Heart right ventricle (tissue), 16 donors: ENCODE measurements at regions not wholly inside any gene's neighbourhood (a gene's known extent, or its start where the extent isn't known, plus 50 kb on each side); places are given as distances from the start of the nearest gene placed in this dataset.

Experiments
- ATAC-seq, 8 donors: fragments of 200-7000 bp; cut with Tn5 transposase; one replicate each; pipeline ENCODE4 v1.9.1; 2020; ENCODE audit warnings: mild to moderate bottlenecking in 8 of 8, moderate library complexity in 8 of 8, moderate number of reproducible peaks in 1 of 8
- DNase-seq, 2 donors: peaks; one replicate each; pipeline ENCODE4 v3.0.0-alpha.2; 2020
- H3K27ac ChIP-seq, 10 donors: fragments of 200-600 bp; sonication (generic) in 2 of 10; one replicate each; pipeline versions ENCODE4 v1.5.0 to v1.8.0; 2020 to 2022; ENCODE audit warnings: mild to moderate bottlenecking in 3 of 10
- H3K27me3 ChIP-seq, 7 donors: fragments of 200-600 bp; one replicate each; pipeline ENCODE4 v1.8.0; 2021 to 2022; ENCODE audit warnings: mild to moderate bottlenecking in 2 of 7
- H3K36me3 ChIP-seq, 9 donors: fragments of 200-600 bp; sonication (generic) in 1 of 9; one replicate each; pipeline versions ENCODE4 v1.5.0 to v1.8.0; 2020 to 2022; ENCODE audit warnings: mild to moderate bottlenecking in 2 of 9
- H3K4me1 ChIP-seq, 9 donors: fragments of 200-600 bp; sonication (generic) in 1 of 9; one replicate each; pipeline versions ENCODE4 v1.5.0 to v1.8.0; 2020 to 2022; ENCODE audit warnings: mild to moderate bottlenecking in 4 of 9
- H3K4me3 ChIP-seq, 10 donors: fragments of 200-600 bp; sonication (generic) in 2 of 10; one replicate each; pipeline versions ENCODE4 v1.5.0 to v1.8.0; 2020 to 2022; ENCODE audit warnings: mild to moderate bottlenecking in 7 of 10, moderate library complexity in 2 of 10
- H3K9me3 ChIP-seq, 11 donors: fragments of 200-600 bp in 10 of 11; sonication (generic) in 2 of 11; one replicate each; pipeline versions ENCODE4 v1.5.0 to v1.8.0; 2013 to 2022; ENCODE audit warnings: mild to moderate bottlenecking in 2 of 11, control low read depth in 1 of 11, moderate library complexity in 1 of 11
- CTCF ChIP-seq, 9 donors: fragments of 200-600 bp; sonication (generic) in 2 of 9; IDR thresholded peaks; one replicate each; pipeline versions ENCODE4 v1.5.0 to v1.8.0; 2021 to 2022; ENCODE audit warnings: antibody characterized with exemption in 9 of 9, mild to moderate bottlenecking in 5 of 9, moderate library complexity in 1 of 9
- WGBS, 2 donors: extraction: QIAGEN DNeasy Blood & Tissue Kit; methylation state at CpG; one replicate each; pipeline ENCODE4 v1.1.7; 2013; ENCODE audit warnings: inconsistent platforms in 1 of 2; 5-methylcytosine and 5-hydroxymethylcytosine counted together
- intact Hi-C, 10 donors: fragments of 100-400 bp; cut with DNase I; formaldehyde crosslinking; loops; one replicate each; pipeline versions ENCODE4 v1.11.1 to v1.14.2; 2022
- donor health status: Arrhythmogenic right ventricular cardiomyopathy.
- donor health status: ischemic (EF 13 %, LVEDD 7.1; RV severe dilation, severe dysfunction).
- donor health status: healthy with polysubstance abuse.
- donor health status: DM: no; HTN: yes; CAD: no.
- donor health status: DM: no; HTN: no; CAD: no.
- donor health status: ischemic (EF 25% LVEDD 6.9; RV normal size, moderate dysfunction).
- donor health status: ischemic (EF 25% LVEDD 5.7; RV mildly dilated, moderate dysfunction).
- donor health status: healthy.
- donor health status: DM: yes; HTN: yes; CAD: no.
- donor health status: Ischemic cardiomyopathy.
- donor health status: ischemic (EF 35%, LVEDD 5.7; RV mildly dilated, moderate dysfunction).
- donor health status: nonischemic (EF 11% LVEDD 7.7; RV severe dilation, severe dysfunction).
- donor health status: DM: yes; HTN: yes; CAD: no.
- donor health status: PGD.
- donor health status: ischemic (EF 29% LVEDD 5.4; RV normal size, mild dysfunction).
- donor health status: nonischemic (EF 23%, LVEDD 6.1; RV moderate dilation, normal function).

- ATAC-seq: peak in 1 of 8 donors; percentile 37
- no peak for DNase-seq
- Histone ChIP-seq H3K9me3 (peaks cover 0 to 2% (median 0%) of the 10 kb centered on the region in 11 donors), H3K4me3 (no peak overlapping the region), H3K27me3 (no peaks in the 10 kb centered on the region), H3K27ac (no peak overlapping the region), H3K36me3 (no peaks in the 10 kb centered on the region), H3K4me1 (no peaks in the 10 kb centered on the region)
- TF ChIP-seq CTCF (IDR thresholded peaks at IDR 0.05): no peak
- WGBS, 2 donors: 33 to 37% methylated on average over 4 of the region's 4 CpGs
- intact Hi-C loops: no loop called here
Measured at GRCh38 chr2:156147594-156148330, 184.8 kb downstream of the NR4A2 start.

- no peak for ATAC-seq
- 63 to 76% methylated on average over 3 of the region's 3 CpGs for WGBS, 2 donors
Measured at GRCh38 chr2:156145976-156146375, 186.5 kb downstream of the NR4A2 start.

GRCh38 chr2:156145469-156145868, 187.1 kb downstream of the NR4A2 start:
- no peak for TF ChIP-seq CTCF (IDR thresholded peaks at IDR 0.05)
- DNase-seq: no peak
- H3K9me3 ChIP-seq: peaks cover 0 to 11% (median 0%) of the 10 kb centered on the region in 11 donors
- WGBS, 2 donors: 61 to 66% methylated on average over 3 of the region's 3 CpGs
- no peaks in the 10 kb centered on the region for H3K36me3 ChIP-seq
- intact Hi-C loops: no loop called here
- H3K27me3 ChIP-seq: no peaks in the 10 kb centered on the region
- H3K27ac ChIP-seq: no peak overlapping the region
- no peaks in the 10 kb centered on the region for H3K4me1 ChIP-seq
- no peak for ATAC-seq
- H3K4me3 ChIP-seq: no peak overlapping the region

More at GRCh38 chr2:156145976-156146375, 186.5 kb downstream of the NR4A2 start:
- Histone ChIP-seq H3K27me3 (no peaks in the 10 kb centered on the region), H3K4me3 (no peak overlapping the region), H3K27ac (no peak overlapping the region), H3K36me3 (no peaks in the 10 kb centered on the region), H3K4me1 (no peaks in the 10 kb centered on the region), H3K9me3 (peaks cover 0 to 7% (median 0%) of the 10 kb centered on the region in 11 donors)
- intact Hi-C loops: no loop called here
- no peak for DNase-seq
- no peak for TF ChIP-seq CTCF (IDR thresholded peaks at IDR 0.05)

- ATAC-seq: no peak
- DNase-seq: no peak
- 60 to 70% methylated on average over 4 of the region's 4 CpGs for WGBS, 2 donors
- peaks cover 0 to 11% (median 0%) of the 10 kb centered on the region in 11 donors for H3K9me3 ChIP-seq
- H3K27ac ChIP-seq: no peak overlapping the region
- no peaks in the 10 kb centered on the region for H3K27me3 ChIP-seq
- no peak for TF ChIP-seq CTCF (IDR thresholded peaks at IDR 0.05)
- no peaks in the 10 kb centered on the region for H3K36me3 ChIP-seq
- no peak overlapping the region for H3K4me3 ChIP-seq
- H3K4me1 ChIP-seq: no peaks in the 10 kb centered on the region
- intact Hi-C loops: no loop called here
Measured at GRCh38 chr2:156136566-156136965, 196.0 kb downstream of the NR4A2 start.
